Neuronal stem cell (in vitro differentiated cells): ENCODE measurements at regions not wholly inside any gene's neighbourhood (a gene's known extent, or its start where the extent isn't known, plus 50 kb on each side); places are given as distances from the start of the nearest gene placed in this dataset.

Experiments
- DNase-seq: peaks from one replicate; pipeline ENCODE4 v3.0.0-alpha.2; 2013; ENCODE audit warnings: low spot score
- H2AFZ ChIP-seq: one replicate; pipeline ENCODE4 v1.6.1; 2013; ENCODE audit warnings: mild to moderate bottlenecking, low read length, inconsistent platforms
- H2AK5ac ChIP-seq: 2 replicates; pipeline ENCODE4 v1.6.1; 2013; ENCODE audit warnings: low read depth, mild to moderate bottlenecking, inconsistent platforms, low read length, moderate library complexity, mixed read lengths
- H2BK120ac ChIP-seq: 2 replicates; pipeline ENCODE4 v1.6.1; 2013; ENCODE audit warnings: low read depth, mild to moderate bottlenecking, inconsistent platforms, low read length, moderate library complexity, mixed read lengths
- H2BK12ac ChIP-seq: one replicate; pipeline ENCODE4 v1.6.1; 2013; ENCODE audit warnings: low read length, inconsistent platforms
- H2BK15ac ChIP-seq: 2 replicates; pipeline ENCODE4 v1.6.1; 2013; ENCODE audit warnings: mild to moderate bottlenecking, low read length, inconsistent platforms, mixed read lengths
- H2BK5ac ChIP-seq: one replicate; pipeline ENCODE4 v1.6.1; 2013; ENCODE audit warnings: inconsistent platforms, mild to moderate bottlenecking, low read length, moderate library complexity
- H3K14ac ChIP-seq: one replicate; pipeline ENCODE4 v1.6.1; 2013; ENCODE audit warnings: low read length, inconsistent platforms
- H3K18ac ChIP-seq: 2 replicates; pipeline ENCODE4 v1.6.1; 2013; ENCODE audit warnings: low read length, inconsistent platforms
- H3K23ac ChIP-seq: 2 replicates; pipeline ENCODE4 v1.6.1; 2013; ENCODE audit warnings: low read depth, mild to moderate bottlenecking, mixed read lengths, low read length, inconsistent platforms; ENCODE audit not compliant: poor library complexity
- H3K27ac ChIP-seq: replicated peaks from 3 replicates; pipeline ENCODE4 v1.5.1; 2013; ENCODE audit warnings: low read length, inconsistent platforms
- H3K27me3 ChIP-seq, 3 experiments: 2 replicates each; pipeline ENCODE4 v1.6.1; 2013; ENCODE audit warnings: low read length in 3 of 3, mild to moderate bottlenecking in 2 of 3, inconsistent platforms in 1 of 3, low read depth in 1 of 3, mixed read lengths in 1 of 3, moderate library complexity in 1 of 3; ENCODE audit not compliant: control insufficient read depth in 3 of 3, insufficient read depth in 3 of 3
- H3K36me3 ChIP-seq, 2 donors: replicated peaks in 1 of 2; 2 replicates each; pipeline ENCODE4 v1.6.1; 2013; ENCODE audit warnings: low read length in 2 of 2; ENCODE audit not compliant: control insufficient read depth in 2 of 2, insufficient read depth in 2 of 2
- H3K4ac ChIP-seq: 2 replicates; pipeline ENCODE4 v1.6.1; 2013; ENCODE audit warnings: inconsistent platforms, mild to moderate bottlenecking, low read length, moderate library complexity
- H3K4me1 ChIP-seq, 2 donors: 1 replicate in 1 of 2; 2 replicates in 1 of 2; pipeline ENCODE4 v1.6.1; 2013; ENCODE audit warnings: low read length in 2 of 2, low read depth in 1 of 2; ENCODE audit not compliant: control insufficient read depth in 2 of 2, insufficient read depth in 1 of 2
- H3K4me2 ChIP-seq: one replicate; pipeline ENCODE4 v1.6.1; 2013; ENCODE audit warnings: mild to moderate bottlenecking, low read length, inconsistent platforms; ENCODE audit not compliant: insufficient read depth, poor library complexity, severe bottlenecking
- H3K4me3 ChIP-seq, 2 donors: 2 replicates each; pipeline ENCODE4 v1.5.1; 2013; ENCODE audit warnings: low read length in 2 of 2, mild to moderate bottlenecking in 2 of 2, inconsistent platforms in 1 of 2, moderate library complexity in 1 of 2
- H3K79me1 ChIP-seq: one replicate; pipeline ENCODE4 v1.6.1; 2013; ENCODE audit warnings: low read depth, mild to moderate bottlenecking, inconsistent platforms, low read length, moderate library complexity
- H3K9ac ChIP-seq: one replicate; pipeline ENCODE4 v1.6.1; 2013; ENCODE audit warnings: mild to moderate bottlenecking, low read depth, low read length, inconsistent platforms; ENCODE audit not compliant: poor library complexity
- H3K9me3 ChIP-seq, 2 donors: replicated peaks in 1 of 2; 2 replicates each; pipeline versions ENCODE3 to v1.6.1; 2013; ENCODE audit warnings: low read length in 2 of 2, mild to moderate bottlenecking in 2 of 2, inconsistent platforms in 1 of 2, low read depth in 1 of 2, mixed read lengths in 1 of 2, moderate library complexity in 1 of 2; ENCODE audit not compliant: control insufficient read depth in 2 of 2, insufficient read depth in 1 of 2
- H4K8ac ChIP-seq: one replicate; pipeline ENCODE4 v1.6.1; 2013; ENCODE audit warnings: low read depth, mild to moderate bottlenecking, inconsistent platforms, low read length, moderate library complexity
- H4K91ac ChIP-seq: one replicate; pipeline ENCODE4 v1.6.1; 2013; ENCODE audit warnings: low read length, low read depth, mild to moderate bottlenecking, inconsistent platforms; ENCODE audit not compliant: poor library complexity
- WGBS, 2 donors: extraction: QIAGEN DNeasy Blood & Tissue Kit; methylation state at CpG; one replicate each; pipeline ENCODE4 v1.1.7; 2013; ENCODE audit warnings: missing lambda C conversion rate in 2 of 2, mixed read lengths in 1 of 2; ENCODE audit not compliant: insufficient read length in 2 of 2, insufficient replicate concordance in 1 of 2; ENCODE audit errors: extremely low coverage in 2 of 2; 5-methylcytosine and 5-hydroxymethylcytosine counted together

- Histone ChIP-seq H4K8ac (no peak overlapping the region), H3K9ac (no peak overlapping the region), H2BK12ac (no peak overlapping the region), H3K27ac (no peak overlapping the region), H2AFZ (no peak overlapping the region), H3K9me3 (no peaks in the 10 kb centered on the region), H4K91ac (no peak overlapping the region), H2BK15ac (no peak overlapping the region), H3K18ac (no peak overlapping the region), H3K36me3 (no peaks in the 10 kb centered on the region), H3K4me2 (no peak overlapping the region), H3K4ac (no peak overlapping the region), H3K4me1 (no peaks in the 10 kb centered on the region), H3K79me1 (no peaks in the 10 kb centered on the region), H2AK5ac (no peak overlapping the region), H3K27me3 (no peaks in the 10 kb centered on the region), H3K14ac (no peak overlapping the region), H2BK120ac (no peak overlapping the region), H3K23ac (no peak overlapping the region), H2BK5ac (no peak overlapping the region), H3K4me3 (no peak overlapping the region)
- no CpG with 5 or more reads among the region's 5 CpGs for WGBS, 2 donors
- no peak for DNase-seq
Observed at GRCh38 chr1:115400426-115400825, 62.4 kb upstream of the NGF start.

DNA sequence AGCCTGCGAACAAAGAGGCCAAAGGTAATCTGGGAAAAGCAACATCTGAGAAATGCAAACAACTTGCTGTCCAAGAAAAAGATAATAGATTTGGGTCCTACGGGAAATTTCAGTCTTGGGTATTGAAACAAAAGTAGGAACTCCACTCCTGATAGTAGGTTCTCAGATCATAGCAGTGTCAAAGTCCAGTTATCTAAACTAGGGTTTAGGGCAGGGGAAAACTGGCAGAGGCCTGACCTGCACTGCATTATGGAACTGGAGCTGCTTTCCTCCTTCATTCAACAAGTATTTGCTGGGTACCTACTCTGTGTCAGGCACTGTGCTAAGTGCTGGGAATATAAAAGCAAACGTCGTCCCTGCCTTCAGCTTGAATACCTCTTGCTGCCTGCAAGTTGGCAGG is 60.7 kb upstream of the NGF start:
- H2BK12ac ChIP-seq, result no peak overlapping the region
- peak overlapping the region; percentile 26 for H4K8ac ChIP-seq
- no peaks in the 10 kb centered on the region for H3K36me3 ChIP-seq
- H3K9ac ChIP-seq, result no peak overlapping the region
- no peaks in the 10 kb centered on the region for H3K4me1 ChIP-seq
- H3K27me3 ChIP-seq, result no peaks in the 10 kb centered on the region
- no peak overlapping the region for H2AK5ac ChIP-seq
- H3K14ac ChIP-seq, result no peak overlapping the region
- no peak overlapping the region for H3K23ac ChIP-seq
- no peak overlapping the region for H3K4me3 ChIP-seq
- no peak for DNase-seq
- H2BK15ac ChIP-seq, result no peak overlapping the region
- H3K4ac ChIP-seq, result no peak overlapping the region
- no peak overlapping the region for H3K18ac ChIP-seq
- WGBS, 2 donors, result no CpG with 5 or more reads among the region's 4 CpGs
- no peak overlapping the region for H4K91ac ChIP-seq
- no peak overlapping the region for H2BK120ac ChIP-seq
- H3K79me1 ChIP-seq, result no peaks in the 10 kb centered on the region
- no peaks in the 10 kb centered on the region for H3K9me3 ChIP-seq
- H2AFZ ChIP-seq, result no peak overlapping the region
- H3K27ac ChIP-seq, result no peak overlapping the region
- no peak overlapping the region for H2BK5ac ChIP-seq
- H3K4me2 ChIP-seq, result no peak overlapping the region
